Keratinocyte (primary cell): ENCODE measurements at regions not wholly inside any gene's neighbourhood (a gene's known extent, or its start where the extent isn't known, plus 50 kb on each side); places are given as distances from the start of the nearest gene placed in this dataset.

ENCODE experiments used
- EZH2 ChIP-seq: IDR thresholded peaks from one replicate; pipeline ENCODE4 v1.6.1; 2012; ENCODE audit warnings: inconsistent platforms, mild to moderate bottlenecking, low read length, moderate library complexity
- TF ChIP-seq, protein P1 (sequence below), 3 experiments: IDR thresholded peaks in 1 of 3; conservative IDR thresholded peaks in 1 of 3; optimal IDR thresholded peaks in 1 of 3; 2 replicates in 2 of 3; 3 replicates in 1 of 3; pipeline versions ENCODE3 to v1.5.1; 2011; ENCODE audit warnings: low read length in 3 of 3, mild to moderate bottlenecking in 3 of 3, moderate library complexity in 2 of 3, control low read depth in 1 of 3, inconsistent platforms in 1 of 3; ENCODE audit not compliant: insufficient read depth in 2 of 3; ENCODE audit errors: extremely low read depth in 1 of 3

- TF ChIP-seq EZH2 = no peak
- TF ChIP-seq, protein P1, sequence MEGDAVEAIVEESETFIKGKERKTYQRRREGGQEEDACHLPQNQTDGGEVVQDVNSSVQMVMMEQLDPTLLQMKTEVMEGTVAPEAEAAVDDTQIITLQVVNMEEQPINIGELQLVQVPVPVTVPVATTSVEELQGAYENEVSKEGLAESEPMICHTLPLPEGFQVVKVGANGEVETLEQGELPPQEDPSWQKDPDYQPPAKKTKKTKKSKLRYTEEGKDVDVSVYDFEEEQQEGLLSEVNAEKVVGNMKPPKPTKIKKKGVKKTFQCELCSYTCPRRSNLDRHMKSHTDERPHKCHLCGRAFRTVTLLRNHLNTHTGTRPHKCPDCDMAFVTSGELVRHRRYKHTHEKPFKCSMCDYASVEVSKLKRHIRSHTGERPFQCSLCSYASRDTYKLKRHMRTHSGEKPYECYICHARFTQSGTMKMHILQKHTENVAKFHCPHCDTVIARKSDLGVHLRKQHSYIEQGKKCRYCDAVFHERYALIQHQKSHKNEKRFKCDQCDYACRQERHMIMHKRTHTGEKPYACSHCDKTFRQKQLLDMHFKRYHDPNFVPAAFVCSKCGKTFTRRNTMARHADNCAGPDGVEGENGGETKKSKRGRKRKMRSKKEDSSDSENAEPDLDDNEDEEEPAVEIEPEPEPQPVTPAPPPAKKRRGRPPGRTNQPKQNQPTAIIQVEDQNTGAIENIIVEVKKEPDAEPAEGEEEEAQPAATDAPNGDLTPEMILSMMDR (optimal IDR thresholded peaks at IDR 0.05 in 1 of 3, IDR thresholded peaks at IDR 0.05 in 1 of 3, conservative IDR thresholded peaks at IDR 0.05 in 1 of 3; ENCODE audit: extremely low read depth in 1 of 3, insufficient read depth in 2 of 3, low read length in 3 of 3) = no peak
Measured at GRCh38 chr20:4435225-4435624, 186.1 kb upstream of the ADRA1D start.
